ENCODE measurements at regions not wholly inside any gene's neighbourhood (a gene's known extent, or its start where the extent isn't known, plus 50 kb on each side); places are given as distances from the start of the nearest gene placed in this dataset.

GRCh38 chr10:42955493-42955889 lies 121.4 kb upstream of the RET start:
- peaks cover 18% of the 10 kb centered on the region for H3K27me3 Mint-ChIP-seq
- no peak overlapping the region for H3K27ac Mint-ChIP-seq
- peak; percentile 57 for DNase-seq (ENCODE audit: extremely low spot score, unreplicated experiment)
- no peaks in the 10 kb centered on the region for H3K36me3 Mint-ChIP-seq
- H3K4me1 Mint-ChIP-seq (ENCODE audit: unreplicated experiment) = peaks cover 9% of the 10 kb centered on the region
- H3K4me3 Mint-ChIP-seq = no peak overlapping the region
- no peak for TF ChIP-seq CTCF (conservative IDR thresholded peaks at IDR 0.05)
- no peaks in the 10 kb centered on the region for H3K9me3 Mint-ChIP-seq

- no peak overlapping the region for H3K27ac Mint-ChIP-seq
- TF ChIP-seq CTCF (conservative IDR thresholded peaks at IDR 0.05) = no peak
- no peaks in the 10 kb centered on the region for H3K36me3 Mint-ChIP-seq
- no peaks in the 10 kb centered on the region for H3K9me3 Mint-ChIP-seq
- no peak overlapping the region for H3K4me3 Mint-ChIP-seq
- DNase-seq (ENCODE audit: extremely low spot score, unreplicated experiment) = no peak
- peaks cover 9% of the 10 kb centered on the region for H3K4me1 Mint-ChIP-seq (ENCODE audit: unreplicated experiment)
- H3K27me3 Mint-ChIP-seq = peaks cover 14% of the 10 kb centered on the region
Measured at GRCh38 chr10:42956045-42956444, 120.8 kb upstream of the RET start.

GRCh38 chr10:42958142-42958868 lies 118.6 kb upstream of the RET start:
- Mint-ChIP-seq H3K36me3 (no peaks in the 10 kb centered on the region), H3K4me3 (no peak overlapping the region), H3K27ac (no peak overlapping the region), H3K27me3 (peaks cover 4% of the 10 kb centered on the region), H3K9me3 (no peaks in the 10 kb centered on the region), H3K4me1 (ENCODE audit: unreplicated experiment) (peaks cover 1% of the 10 kb centered on the region)
- DNase-seq (ENCODE audit: extremely low spot score, unreplicated experiment) = no peak
- no peak for TF ChIP-seq CTCF (conservative IDR thresholded peaks at IDR 0.05)

- Mint-ChIP-seq H3K9me3 (no peaks in the 10 kb centered on the region), H3K4me1 (ENCODE audit: unreplicated experiment) (peaks cover 5% of the 10 kb centered on the region), H3K4me3 (no peak overlapping the region), H3K36me3 (no peaks in the 10 kb centered on the region), H3K27ac (no peak overlapping the region), H3K27me3 (peaks cover 4% of the 10 kb centered on the region)
- TF ChIP-seq CTCF (conservative IDR thresholded peaks at IDR 0.05) = no peak
- no peak for DNase-seq (ENCODE audit: extremely low spot score, unreplicated experiment)
Measured at GRCh38 chr10:42959833-42960232, 117.0 kb upstream of the RET start.

- peak; percentile 50 for DNase-seq (ENCODE audit: extremely low spot score, unreplicated experiment)
- no peak for TF ChIP-seq CTCF (conservative IDR thresholded peaks at IDR 0.05)
- H3K27ac Mint-ChIP-seq = no peak overlapping the region
- no peaks in the 10 kb centered on the region for H3K36me3 Mint-ChIP-seq
- H3K9me3 Mint-ChIP-seq = no peaks in the 10 kb centered on the region
- no peak overlapping the region for H3K4me3 Mint-ChIP-seq
- H3K4me1 Mint-ChIP-seq (ENCODE audit: unreplicated experiment) = peaks cover 5% of the 10 kb centered on the region
- H3K27me3 Mint-ChIP-seq = peaks cover 4% of the 10 kb centered on the region
Measured at GRCh38 chr10:42960491-42960990, 116.3 kb upstream of the RET start.
